HG03442 (cell line): ENCODE measurements at regions not wholly inside any gene's neighbourhood (a gene's known extent, or its start where the extent isn't known, plus 50 kb on each side); places are given as distances from the start of the nearest gene placed in this dataset.

Experiments
- ATAC-seq: cut with Tn5 transposase; IDR thresholded peaks from one replicate; pipeline ENCODE4 v1.9.1; 2021; ENCODE audit warnings: mild to moderate bottlenecking, moderate library complexity; ENCODE audit not compliant: unreplicated experiment

GRCh38 chr3:117059067-117059955, 349.7 kb downstream of the TUSC7 start:
- no peak for ATAC-seq

- ATAC-seq, result no peak
These were observed 350.3 kb downstream of the TUSC7 start for GRCh38 chr3:117059956-117060270.

GRCh38 chr3:117063930-117064329, 354.4 kb downstream of the TUSC7 start:
- no peak for ATAC-seq

GRCh38 chr3:117068301-117068700, 358.7 kb downstream of the TUSC7 start:
- ATAC-seq, result no peak

GRCh38 chr3:117074826-117075225, 365.2 kb downstream of the TUSC7 start:
- ATAC-seq, result no peak

- no peak for ATAC-seq
These were observed 370.4 kb downstream of the TUSC7 start for GRCh38 chr3:117079997-117080396.

- ATAC-seq, result no peak
These were observed 371.3 kb downstream of the TUSC7 start for GRCh38 chr3:117080872-117081271.

GRCh38 chr3:117084277-117084676, 374.7 kb downstream of the TUSC7 start:
- ATAC-seq, result no peak

GRCh38 chr3:117084739-117085270, 375.2 kb downstream of the TUSC7 start:
- no peak for ATAC-seq

GRCh38 chr3:117091676-117092075, 382.1 kb downstream of the TUSC7 start:
- no peak for ATAC-seq

- ATAC-seq, result no peak
These were observed 387.0 kb downstream of the TUSC7 start for GRCh38 chr3:117096549-117096948.

- ATAC-seq, result no peak
These were observed 387.8 kb downstream of the TUSC7 start for GRCh38 chr3:117097351-117097750.

GRCh38 chr3:117101697-117102096, 392.1 kb downstream of the TUSC7 start:
- no peak for ATAC-seq

- no peak for ATAC-seq
These were observed 392.8 kb downstream of the TUSC7 start for GRCh38 chr3:117102426-117102825.

- no peak for ATAC-seq
These were observed 394.1 kb downstream of the TUSC7 start for GRCh38 chr3:117103675-117104074.

GRCh38 chr3:117104381-117104780, 394.8 kb downstream of the TUSC7 start:
- no peak for ATAC-seq

- no peak for ATAC-seq
These were observed 395.2 kb downstream of the TUSC7 start for GRCh38 chr3:117104792-117105191.

- ATAC-seq, result no peak
These were observed 396.1 kb downstream of the TUSC7 start for GRCh38 chr3:117105686-117106085.

- ATAC-seq, result no peak
These were observed 396.8 kb downstream of the TUSC7 start for GRCh38 chr3:117106396-117106795.

GRCh38 chr3:117107946-117108345, 398.4 kb downstream of the TUSC7 start:
- ATAC-seq, result no peak

GRCh38 chr3:117109178-117109577, 399.6 kb downstream of the TUSC7 start:
- no peak for ATAC-seq

- no peak for ATAC-seq
These were observed 405.1 kb downstream of the TUSC7 start for GRCh38 chr3:117114517-117115265.
